ENCODE measurements at regions not wholly inside any gene's neighbourhood (a gene's known extent, or its start where the extent isn't known, plus 50 kb on each side); places are given as distances from the start of the nearest gene placed in this dataset.

- Histone ChIP-seq H3K9me3 (no peaks in the 10 kb centered on the region), H3K27me3 (no peaks in the 10 kb centered on the region), H3K36me3 (no peaks in the 10 kb centered on the region), H3K4me1 (no peaks in the 10 kb centered on the region), H3K27ac (no peak overlapping the region), H3K4me3 (no peak overlapping the region)
- intact Hi-C loops (cut with DNase I; ENCODE audit: low total_unique reads) = no loop called here
- no peak for DNase-seq
- TF ChIP-seq POLR2AphosphoS5 (IDR thresholded peaks at IDR 0.05) (no peak), EP300 (IDR thresholded peaks at IDR 0.05) (no peak), POLR2A (IDR thresholded peaks at IDR 0.05) (no peak)
- TF ChIP-seq, protein P1, sequence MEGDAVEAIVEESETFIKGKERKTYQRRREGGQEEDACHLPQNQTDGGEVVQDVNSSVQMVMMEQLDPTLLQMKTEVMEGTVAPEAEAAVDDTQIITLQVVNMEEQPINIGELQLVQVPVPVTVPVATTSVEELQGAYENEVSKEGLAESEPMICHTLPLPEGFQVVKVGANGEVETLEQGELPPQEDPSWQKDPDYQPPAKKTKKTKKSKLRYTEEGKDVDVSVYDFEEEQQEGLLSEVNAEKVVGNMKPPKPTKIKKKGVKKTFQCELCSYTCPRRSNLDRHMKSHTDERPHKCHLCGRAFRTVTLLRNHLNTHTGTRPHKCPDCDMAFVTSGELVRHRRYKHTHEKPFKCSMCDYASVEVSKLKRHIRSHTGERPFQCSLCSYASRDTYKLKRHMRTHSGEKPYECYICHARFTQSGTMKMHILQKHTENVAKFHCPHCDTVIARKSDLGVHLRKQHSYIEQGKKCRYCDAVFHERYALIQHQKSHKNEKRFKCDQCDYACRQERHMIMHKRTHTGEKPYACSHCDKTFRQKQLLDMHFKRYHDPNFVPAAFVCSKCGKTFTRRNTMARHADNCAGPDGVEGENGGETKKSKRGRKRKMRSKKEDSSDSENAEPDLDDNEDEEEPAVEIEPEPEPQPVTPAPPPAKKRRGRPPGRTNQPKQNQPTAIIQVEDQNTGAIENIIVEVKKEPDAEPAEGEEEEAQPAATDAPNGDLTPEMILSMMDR (IDR thresholded peaks at IDR 0.05) = no peak
- WGBS, 5 donors = 77 to 81% (median 77%) methylated on average over 4 of the region's 4 CpGs
Observed at GRCh38 chr3:21836227-21836626, 85.2 kb upstream of the ZNF385D start.

- no peak overlapping the region for H3K27ac ChIP-seq
- H3K27me3 ChIP-seq = no peaks in the 10 kb centered on the region
- no peak overlapping the region for H3K4me3 ChIP-seq
- DNase-seq = no peak
- no peaks in the 10 kb centered on the region for H3K36me3 ChIP-seq
- H3K4me1 ChIP-seq = no peaks in the 10 kb centered on the region
- intact Hi-C loops (cut with DNase I; ENCODE audit: low total_unique reads) = no loop called here
- TF ChIP-seq EP300 (IDR thresholded peaks at IDR 0.05) (no peak), POLR2A (IDR thresholded peaks at IDR 0.05) (no peak), POLR2AphosphoS5 (IDR thresholded peaks at IDR 0.05) (no peak)
- TF ChIP-seq, protein P1 (IDR thresholded peaks at IDR 0.05) = no peak
- WGBS, 5 donors = 72 to 95% (median 88%) methylated on average over 1 of the region's 1 CpG
- no peaks in the 10 kb centered on the region for H3K9me3 ChIP-seq
Observed at GRCh38 chr3:21839176-21839575, 88.2 kb upstream of the ZNF385D start.

GRCh38 chr3:21839592-21839991 is 88.6 kb upstream of the ZNF385D start:
- WGBS, 5 donors = 84 to 96% (median 95%) methylated on average over 3 of the region's 3 CpGs
- TF ChIP-seq POLR2AphosphoS5 (IDR thresholded peaks at IDR 0.05) (no peak), EP300 (IDR thresholded peaks at IDR 0.05) (no peak), POLR2A (IDR thresholded peaks at IDR 0.05) (no peak)
- H3K4me1 ChIP-seq = no peaks in the 10 kb centered on the region
- peak in 1 of 2 donors; percentile 52 for DNase-seq
- no peaks in the 10 kb centered on the region for H3K27me3 ChIP-seq
- H3K27ac ChIP-seq = no peak overlapping the region
- H3K4me3 ChIP-seq = no peak overlapping the region
- H3K9me3 ChIP-seq = no peaks in the 10 kb centered on the region
- no peaks in the 10 kb centered on the region for H3K36me3 ChIP-seq
- intact Hi-C loops (cut with DNase I; ENCODE audit: low total_unique reads) = no loop called here

DNA sequence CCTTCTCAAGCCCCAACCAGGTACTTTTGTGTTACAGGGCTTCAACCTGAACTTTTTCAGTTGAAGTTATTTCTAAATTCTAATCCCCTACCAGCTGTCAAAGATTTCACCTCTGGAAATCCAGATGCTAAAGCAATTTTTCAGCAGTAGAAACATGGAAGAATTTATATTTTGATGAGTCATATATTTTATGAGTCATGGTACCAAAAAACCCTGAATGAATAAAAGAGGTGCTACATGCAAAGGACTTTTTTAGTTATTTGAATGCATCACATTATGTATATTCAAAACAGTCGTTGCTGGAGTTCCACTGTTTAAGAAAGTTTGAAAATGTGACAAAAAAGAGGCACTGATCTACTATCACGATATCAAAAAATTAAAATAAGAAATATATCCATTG is 96.0 kb upstream of the ZNF385D start:
- no peak overlapping the region for H3K27ac ChIP-seq
- no peaks in the 10 kb centered on the region for H3K27me3 ChIP-seq
- TF ChIP-seq, protein P1 (IDR thresholded peaks at IDR 0.05) = no peak
- TF ChIP-seq EP300 (IDR thresholded peaks at IDR 0.05) (no peak), POLR2AphosphoS5 (IDR thresholded peaks at IDR 0.05) (no peak), POLR2A (IDR thresholded peaks at IDR 0.05) (no peak)
- no peaks in the 10 kb centered on the region for H3K36me3 ChIP-seq
- no peak overlapping the region for H3K4me3 ChIP-seq
- no peak for DNase-seq
- whole genome bisulfite sequencing, 5 donors = 73 to 79% (median 74%) methylated on average over 2 of the region's 2 CpGs
- intact Hi-C loops (cut with DNase I; ENCODE audit: low total_unique reads) = no loop called here
- no peaks in the 10 kb centered on the region for H3K4me1 ChIP-seq
- no peaks in the 10 kb centered on the region for H3K9me3 ChIP-seq

DNA sequence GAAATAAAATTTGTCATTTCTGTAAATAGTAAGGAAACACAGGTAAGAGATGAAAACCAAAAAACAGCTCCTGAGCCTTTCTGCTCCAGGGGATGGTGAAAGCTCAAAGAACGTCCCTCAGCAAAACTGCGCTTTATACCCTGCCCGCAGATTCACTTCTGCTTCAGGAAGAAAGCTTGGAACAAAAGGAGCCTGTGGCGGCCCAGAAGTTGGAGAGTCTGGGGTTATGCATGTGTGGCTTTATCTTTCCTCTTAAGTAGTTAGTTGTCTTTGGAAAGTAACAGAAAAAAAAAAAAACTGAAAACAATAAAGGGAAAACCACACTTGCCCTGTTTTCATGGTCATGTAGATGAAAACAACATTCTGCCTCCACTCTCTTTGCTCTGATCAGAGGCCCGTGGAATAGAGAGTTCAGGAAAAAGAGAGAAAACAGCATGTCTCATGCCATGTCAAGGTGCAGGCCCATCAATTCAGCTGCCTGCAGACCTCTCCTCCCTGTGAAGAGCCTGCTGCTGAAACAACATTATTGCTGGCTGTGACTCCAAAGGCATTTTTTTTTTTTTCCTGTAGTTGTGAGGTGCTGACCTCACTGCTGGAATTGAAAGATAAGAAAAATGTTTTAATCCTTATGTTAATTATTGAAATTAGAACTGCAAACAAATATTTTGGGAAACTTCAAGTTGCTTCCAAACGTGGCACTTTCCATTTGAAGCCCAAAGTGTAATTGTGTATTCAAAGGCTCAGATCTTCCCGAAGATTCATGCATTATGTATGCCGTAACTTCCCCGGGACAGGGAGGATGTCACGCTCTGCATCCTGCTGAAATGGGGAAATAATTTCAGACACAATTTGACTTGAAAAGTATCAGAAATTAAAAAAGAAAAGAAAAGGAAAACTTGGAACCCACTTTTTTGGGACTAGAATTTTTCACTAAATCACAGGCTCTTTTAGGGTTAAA is 108.4 kb upstream of the ZNF385D start:
- DNase-seq = no peak
- H3K4me1 ChIP-seq = no peaks in the 10 kb centered on the region
- H3K36me3 ChIP-seq = no peaks in the 10 kb centered on the region
- no peak overlapping the region for H3K27ac ChIP-seq
- H3K27me3 ChIP-seq = no peaks in the 10 kb centered on the region
- 64 to 70% (median 67%) methylated on average over 10 of the region's 10 CpGs for WGBS, 5 donors
- H3K9me3 ChIP-seq = no peaks in the 10 kb centered on the region
- H3K4me3 ChIP-seq = no peak overlapping the region
- intact Hi-C loops (cut with DNase I; ENCODE audit: low total_unique reads) = no loop called here
- no peak for TF ChIP-seq POLR2A (IDR thresholded peaks at IDR 0.05)
- TF ChIP-seq, protein P1 (IDR thresholded peaks at IDR 0.05) = no peak
- no peak for TF ChIP-seq EP300 (IDR thresholded peaks at IDR 0.05)
- TF ChIP-seq POLR2AphosphoS5 (IDR thresholded peaks at IDR 0.05) = no peak

Measured in stomach (tissue), 8 donors.